HEK293 (cell line): ENCODE measurements at regions not wholly inside any gene's neighbourhood (a gene's known extent, or its start where the extent isn't known, plus 50 kb on each side); places are given as distances from the start of the nearest gene placed in this dataset.
"Not testable (repeated sequence)": the region's sequence is repeated elsewhere in the genome, so short reads cannot be mapped to it uniquely, and the experiment has no call there.

Experiments
- CTCF ChIA-PET: fragments of 350-600 bp; formaldehyde crosslinking; extraction: SDS; loops from one replicate; lab custom pipeline; 2021; ENCODE audit warnings: antibody characterized with exemption; lab: Yijun Ruan, JAX
- POLR2A ChIA-PET: fragments of 300-600 bp; formaldehyde crosslinking; extraction: SDS; loops from one replicate; lab custom pipeline; 2020; ENCODE audit warnings: antibody characterized with exemption, inconsistent platforms; lab: Yijun Ruan, JAX
- H3K27ac ChIP-seq: fragments of 200-500 bp; sonication (Bioruptor generic); 2 replicates; pipeline ENCODE4 v1.5.1; 2014; ENCODE audit warnings: low read depth, low read length, control low read depth, inconsistent platforms; ENCODE audit errors: extremely low read depth
- H3K36me3 ChIP-seq, 2 experiments: fragments of 200-500 bp in 1 of 2; sonication (Bioruptor generic) in 1 of 2; 1 replicate in 1 of 2; 2 replicates in 1 of 2; pipeline ENCODE4 v1.5.1; 2014 to 2017; ENCODE audit warnings: inconsistent platforms in 2 of 2, low read length in 2 of 2; ENCODE audit not compliant: control insufficient read depth in 2 of 2, insufficient read depth in 1 of 2
- H3K4me1 ChIP-seq: fragments of 200-500 bp; sonication (Bioruptor generic); 2 replicates; pipeline ENCODE4 v1.5.1; 2014; ENCODE audit warnings: mild to moderate bottlenecking, low read length, inconsistent platforms; ENCODE audit not compliant: control insufficient read depth, insufficient read depth
- H3K4me3 ChIP-seq: 2 replicates; pipeline ENCODE4 v1.5.1; 2011; ENCODE audit warnings: low read depth, mild to moderate bottlenecking, control low read depth, low read length, moderate library complexity
- H3K9me3 ChIP-seq: fragments of 200-500 bp; sonication (Bioruptor generic); 2 replicates; pipeline ENCODE4 v1.5.1; 2014; ENCODE audit warnings: low read depth, low read length, inconsistent platforms; ENCODE audit not compliant: control insufficient read depth, insufficient read depth
- GLI2 ChIP-seq: fragments of 450-650 bp; formaldehyde crosslinking; IDR thresholded peaks from 2 replicates; pipeline ENCODE4; 2017; ENCODE audit warnings: missing biosample characterization, missing genetic modification characterization, low read depth, borderline replicate concordance
- GLIS1 ChIP-seq: fragments of 450-650 bp; formaldehyde crosslinking; IDR thresholded peaks from 2 replicates; pipeline ENCODE4 v1.5.1; 2016; ENCODE audit warnings: missing biosample characterization, missing genetic modification characterization
- KLF8 ChIP-seq: fragments of 450-650 bp; formaldehyde crosslinking; IDR thresholded peaks from 2 replicates; pipeline ENCODE4 v1.5.1; 2016; ENCODE audit warnings: missing biosample characterization, missing genetic modification characterization
- SP3 ChIP-seq: fragments of 450-650 bp; formaldehyde crosslinking; IDR thresholded peaks from 2 replicates; pipeline ENCODE4 v1.5.1; 2016; ENCODE audit warnings: missing biosample characterization, missing genetic modification characterization
- SP7 ChIP-seq: fragments of 450-650 bp; formaldehyde crosslinking; IDR thresholded peaks from 2 replicates; pipeline ENCODE4 v1.5.1; 2016; ENCODE audit warnings: missing biosample characterization, missing genetic modification characterization
- ZBTB20 ChIP-seq: fragments of 450-650 bp; formaldehyde crosslinking; IDR thresholded peaks from 2 replicates; pipeline ENCODE4 v1.5.1; 2016; ENCODE audit warnings: missing biosample characterization, missing genetic modification characterization
- ZBTB6 ChIP-seq: fragments of 450-650 bp; formaldehyde crosslinking; IDR thresholded peaks from 2 replicates; pipeline ENCODE4 v1.5.1; 2017; ENCODE audit warnings: missing biosample characterization, missing genetic modification characterization
- ZBTB8A ChIP-seq: fragments of 450-650 bp; formaldehyde crosslinking; IDR thresholded peaks from 2 replicates; pipeline ENCODE4 v1.5.1; 2016; ENCODE audit warnings: missing biosample characterization, missing genetic modification characterization
- ZFP69B ChIP-seq: fragments of 450-650 bp; formaldehyde crosslinking; IDR thresholded peaks from 2 replicates; pipeline ENCODE4 v1.5.1; 2016; ENCODE audit warnings: missing biosample characterization, missing genetic modification characterization
- ZNF184 ChIP-seq: fragments of 450-650 bp; IDR thresholded peaks from 2 replicates; pipeline ENCODE4 v1.5.1; 2018; ENCODE audit warnings: missing biosample characterization, mild to moderate bottlenecking, missing genetic modification characterization
- ZNF24 ChIP-seq: fragments of 450-650 bp; formaldehyde crosslinking; IDR thresholded peaks from 2 replicates; pipeline ENCODE4 v1.5.1; 2016; ENCODE audit warnings: missing biosample characterization, missing genetic modification characterization
- ZNF416 ChIP-seq: fragments of 450-650 bp; formaldehyde crosslinking; IDR thresholded peaks from 2 replicates; pipeline ENCODE4 v1.5.1; 2016; ENCODE audit warnings: missing biosample characterization, missing genetic modification characterization
- ZNF529 ChIP-seq: fragments of 450-650 bp; formaldehyde crosslinking; IDR thresholded peaks from 2 replicates; pipeline ENCODE4 v1.5.1; 2017; ENCODE audit warnings: missing genetic modification characterization, missing biosample characterization; ENCODE audit not compliant: insufficient replicate concordance
- ZNF629 ChIP-seq: fragments of 450-650 bp; formaldehyde crosslinking; IDR thresholded peaks from 2 replicates; pipeline ENCODE4 v1.5.1; 2017; ENCODE audit warnings: missing biosample characterization, missing genetic modification characterization
- ZNF660 ChIP-seq: fragments of 450-650 bp; IDR thresholded peaks from 2 replicates; pipeline ENCODE4 v1.5.1; 2018; ENCODE audit warnings: missing biosample characterization, mild to moderate bottlenecking, missing genetic modification characterization
- ZSCAN23 ChIP-seq: fragments of 450-650 bp; formaldehyde crosslinking; IDR thresholded peaks from 2 replicates; pipeline ENCODE4 v1.5.1; 2016; ENCODE audit warnings: missing biosample characterization, missing genetic modification characterization

DNA sequence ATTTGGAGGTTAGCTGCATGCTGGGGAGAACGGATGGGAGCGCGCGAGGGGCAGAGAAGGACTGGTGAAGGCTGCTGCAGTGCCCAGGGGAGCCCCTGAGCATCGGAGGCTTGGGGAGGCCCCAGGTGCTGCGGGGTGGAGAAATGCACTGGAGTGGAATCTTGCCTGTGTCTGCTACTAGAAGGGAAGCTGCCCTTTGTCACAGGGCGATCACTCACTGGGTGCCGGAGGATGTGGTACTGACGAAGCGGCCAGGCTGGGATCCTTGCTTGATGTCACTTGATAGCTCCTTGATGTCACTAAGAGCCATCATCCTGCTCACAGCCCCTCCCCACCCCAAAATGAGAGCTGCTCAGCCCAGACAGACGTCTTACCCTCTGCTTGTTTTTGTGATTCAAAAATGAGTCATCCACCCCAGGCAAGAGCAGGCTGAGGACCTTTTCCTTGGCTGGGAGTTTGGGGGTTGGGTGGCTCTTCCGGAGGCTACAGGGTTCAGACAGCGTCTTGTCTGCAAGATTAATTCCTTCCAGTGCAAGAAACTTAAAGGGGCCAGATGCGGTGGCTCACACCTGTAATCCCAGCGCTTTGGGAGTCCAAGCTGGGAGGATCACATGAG, 62.6 kb upstream of the PMEPA1 start (continued):
- no peak for TF ChIP-seq SP3 (tag by site-specific recombination)
- peak; percentile 98 for TF ChIP-seq ZNF629 (tag by site-specific recombination)
- TF ChIP-seq ZNF184 (tag by site-specific recombination), result 0 out of 2 replicates have a peak, but pooled peaks have one; percentile 29
- peak; percentile 40; the same call in 1 of the 2 replicates for TF ChIP-seq SP7 (tag by site-specific recombination)
- TF ChIP-seq GLIS1 (tag by site-specific recombination), result 0 out of 2 replicates have a peak, but pooled peaks have one; percentile 19
- peak; percentile 20; the same call in 1 of the 2 replicates for TF ChIP-seq ZFP69B (tag by site-specific recombination)
- TF ChIP-seq GLI2, result no peak
- peak; percentile 62; the same call in 1 of the 2 replicates for TF ChIP-seq ZNF24 (tag by site-specific recombination)

DNA sequence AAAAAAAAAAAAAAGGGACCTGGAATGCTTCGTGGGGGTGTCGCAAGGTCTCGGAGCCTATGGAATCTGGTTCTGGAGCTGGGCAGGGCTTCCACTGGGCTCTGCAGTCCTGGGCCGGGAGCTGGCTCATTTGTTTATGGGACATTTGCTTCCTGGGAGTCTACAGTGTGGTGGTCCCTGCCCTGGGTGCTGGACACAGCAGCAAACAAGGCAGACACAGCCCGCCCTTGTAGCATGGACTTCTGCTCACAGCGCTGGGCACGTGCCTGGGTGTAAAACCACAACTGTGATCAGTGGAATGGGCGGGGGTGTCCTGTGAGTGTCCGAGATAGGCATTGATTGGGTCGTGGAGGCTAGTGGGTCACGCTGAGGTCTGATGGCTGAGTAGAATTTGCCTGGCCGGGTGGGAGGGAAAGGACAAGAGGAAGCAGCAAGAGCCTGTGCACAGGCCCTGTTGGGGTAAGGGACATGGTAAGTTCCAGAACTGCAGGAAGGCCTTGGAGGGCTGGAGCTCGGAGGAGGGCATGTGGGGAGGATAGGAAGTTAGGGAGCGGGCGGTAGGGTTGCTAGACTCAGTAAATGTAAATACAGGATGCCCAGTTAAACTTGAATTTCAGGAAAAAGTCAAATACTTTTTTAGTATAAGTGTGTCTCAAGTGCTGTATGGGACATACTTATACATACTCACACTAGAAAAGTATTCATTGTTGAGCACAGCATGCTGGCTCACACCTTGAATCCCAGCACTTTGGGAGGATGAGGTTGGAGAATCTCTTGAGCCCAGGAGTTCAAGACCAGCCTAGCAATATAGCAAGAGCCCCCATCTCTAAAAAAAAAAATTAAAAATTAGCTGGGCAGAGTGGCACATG, 61.3 kb upstream of the PMEPA1 start:
- Histone ChIP-seq H3K36me3 (no peaks in the 10 kb centered on the region), H3K4me1 (no peaks in the 10 kb centered on the region), H3K9me3 (no peaks in the 10 kb centered on the region), H3K4me3 (no peak overlapping the region), H3K27ac (no peak overlapping the region)
- CTCF ChIA-PET, result no interaction called here
- POLR2A ChIA-PET, result interaction anchor here (1.6 kb wide), 1 partner anchor 61 kb away, joined by 11 read pairs; the partner anchor contains the start of gene PMEPA1
- TF ChIP-seq ZBTB6, result no peak

DNA sequence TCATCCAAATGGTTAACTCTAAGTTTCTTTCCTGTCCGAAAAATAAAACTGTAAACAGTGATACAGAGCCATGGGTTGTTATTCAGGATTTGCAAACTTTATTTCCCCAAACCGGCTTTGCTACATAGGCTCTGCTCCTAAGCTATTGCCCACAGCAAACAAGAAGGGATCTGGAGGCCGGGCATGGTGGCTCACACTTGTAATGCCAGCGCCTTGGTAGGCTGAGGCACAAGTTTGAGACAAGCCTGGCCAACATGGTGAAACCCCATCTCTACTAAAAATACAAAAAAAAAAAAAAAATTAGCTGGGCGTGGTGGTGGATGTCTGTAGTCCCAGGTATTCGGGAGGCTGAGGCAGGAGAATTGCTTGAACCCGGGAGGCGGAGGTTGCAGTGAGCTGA, 60.6 kb upstream of the PMEPA1 start:
- H3K4me3 ChIP-seq, H3K9me3 ChIP-seq, H3K4me1 ChIP-seq, H3K27ac ChIP-seq, CTCF ChIA-PET, POLR2A ChIA-PET, H3K36me3 ChIP-seq: not testable (repeated sequence)

DNA sequence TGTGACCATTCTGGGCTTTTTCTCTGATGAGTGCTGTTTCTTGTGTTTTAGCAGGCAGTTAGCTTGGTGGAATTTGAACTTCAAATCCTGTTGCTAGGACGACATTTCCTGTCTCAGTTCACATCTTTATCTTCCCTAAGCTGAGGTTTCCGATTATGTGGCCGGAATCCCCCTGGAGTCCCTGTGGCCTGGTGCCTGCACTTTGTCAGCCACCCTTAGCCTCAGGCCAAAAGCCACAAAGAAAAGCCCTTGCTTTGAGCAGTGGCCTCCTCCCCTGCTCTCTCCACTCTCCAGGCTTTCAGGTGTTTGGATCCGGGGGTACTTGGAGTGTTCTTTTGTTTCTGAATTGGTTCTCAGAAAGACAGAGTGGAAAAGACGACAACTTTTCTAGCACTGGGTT, 59.9 kb upstream of the PMEPA1 start:
- Histone ChIP-seq H3K4me3 (no peak overlapping the region), H3K4me1 (no peaks in the 10 kb centered on the region), H3K9me3 (no peaks in the 10 kb centered on the region), H3K36me3 (no peaks in the 10 kb centered on the region), H3K27ac (no peak overlapping the region)
- TF ChIP-seq ZSCAN23 (tag by site-specific recombination), result no peak
- TF ChIP-seq ZBTB20 (tag by site-specific recombination), result no peak
- TF ChIP-seq SP3 (tag by site-specific recombination), result no peak
- no peak for TF ChIP-seq ZNF416 (tag by site-specific recombination)
- no peak for TF ChIP-seq ZNF529 (tag by site-specific recombination)
- TF ChIP-seq KLF8 (tag by site-specific recombination), result no peak
- TF ChIP-seq ZNF660 (tag by site-specific recombination), result no peak
- no peak for TF ChIP-seq ZBTB8A
- POLR2A ChIA-PET, result no interaction called here
- CTCF ChIA-PET, result no interaction called here
